CD4-positive, alpha-beta T cell (primary cell): ENCODE measurements at regions not wholly inside any gene's neighbourhood (a gene's known extent, or its start where the extent isn't known, plus 50 kb on each side); places are given as distances from the start of the nearest gene placed in this dataset.

ENCODE experiments used
- ATAC-seq: fragments of 200-7000 bp; cut with Tn5 transposase; one replicate; pipeline ENCODE4 v1.10.0; 2022; ENCODE audit warnings: mild to moderate bottlenecking; ENCODE audit not compliant: poor library complexity
- CTCF ChIA-PET: fragments of 350-600 bp; sonication (Branson Sonifier 250); formaldehyde crosslinking; loops from one replicate; lab custom pipeline; 2021; ENCODE audit warnings: antibody characterized with exemption, inconsistent platforms; lab: Charles Lee
- POLR2A ChIA-PET: fragments of 350-600 bp; sonication (Branson Sonifier 250); formaldehyde crosslinking; loops from one replicate; lab custom pipeline; 2021; ENCODE audit warnings: antibody characterized with exemption, inconsistent platforms; lab: Charles Lee
- DNase-seq, 14 experiments: peaks; one replicate each; pipeline ENCODE4 v3.0.0-alpha.2; 2013 to 2020; ENCODE audit warnings: mixed read lengths in 2 of 14
- H3K27ac ChIP-seq, 2 donors: one replicate each; pipeline versions ENCODE4 v1.5.1 to v1.7.0; 2013; ENCODE audit warnings: low read length in 2 of 2, low read depth in 1 of 2, mild to moderate bottlenecking in 1 of 2
- H3K27me3 ChIP-seq, 2 experiments: 1 replicate in 1 of 2; 2 replicates in 1 of 2; pipeline versions ENCODE4 v1.6.1 to v1.7.0; 2013; ENCODE audit warnings: low read length in 2 of 2, control low read depth in 1 of 2, mild to moderate bottlenecking in 1 of 2, moderate library complexity in 1 of 2; ENCODE audit not compliant: insufficient read depth in 2 of 2, control insufficient read depth in 1 of 2
- H3K36me3 ChIP-seq: one replicate; pipeline ENCODE4 v1.6.1; 2013; ENCODE audit warnings: low read length, control low read depth; ENCODE audit not compliant: insufficient read depth
- H3K4me1 ChIP-seq: one replicate; pipeline ENCODE4 v1.6.1; 2013; ENCODE audit warnings: low read length, control low read depth; ENCODE audit not compliant: insufficient read depth
- H3K4me3 ChIP-seq: one replicate; pipeline ENCODE4 v1.5.1; 2013; ENCODE audit warnings: mild to moderate bottlenecking, low read length, moderate library complexity
- H3K9me3 ChIP-seq, 2 experiments: 1 replicate in 1 of 2; 2 replicates in 1 of 2; pipeline versions ENCODE4 v1.6.1 to v1.7.0; 2013; ENCODE audit warnings: low read length in 2 of 2, mild to moderate bottlenecking in 2 of 2, control low read depth in 1 of 2, moderate library complexity in 1 of 2; ENCODE audit not compliant: control insufficient read depth in 1 of 2, insufficient read depth in 1 of 2
- H3K27ac Mint-ChIP-seq: one replicate; pipeline ENCODE4 v1.8.0; 2020; ENCODE audit warnings: mixed read lengths
- H3K27me3 Mint-ChIP-seq: one replicate; pipeline ENCODE4 v1.8.0; 2021; ENCODE audit warnings: mixed read lengths
- H3K36me3 Mint-ChIP-seq: one replicate; pipeline ENCODE4 v1.8.0; 2021; ENCODE audit warnings: low read depth, mixed read lengths
- H3K4me1 Mint-ChIP-seq: one replicate; pipeline ENCODE4 v1.8.0; 2021; ENCODE audit warnings: low read depth, mixed read lengths
- H3K4me3 Mint-ChIP-seq: one replicate; pipeline ENCODE4 v1.8.0; 2020; ENCODE audit warnings: mild to moderate bottlenecking, mixed read lengths
- H3K9me3 Mint-ChIP-seq: one replicate; pipeline ENCODE4 v1.8.0; 2020; ENCODE audit warnings: mixed read lengths
- intact Hi-C, 2 experiments: fragments of 100-400 bp; cut with DNase I in 1 of 2; cut with micrococcal nuclease in 1 of 2; formaldehyde crosslinking; loops; one replicate each; pipeline versions ENCODE4 v1.15.1 to v1.9.0; 2023 to 2025; cut with DNase I, micrococcal nuclease
- TF ChIP-seq, protein P1 (sequence below): fragments of 200-600 bp; IDR thresholded peaks from one replicate; pipeline ENCODE4 v1.8.0; 2022; ENCODE audit warnings: antibody characterized with exemption, mild to moderate bottlenecking

DNA sequence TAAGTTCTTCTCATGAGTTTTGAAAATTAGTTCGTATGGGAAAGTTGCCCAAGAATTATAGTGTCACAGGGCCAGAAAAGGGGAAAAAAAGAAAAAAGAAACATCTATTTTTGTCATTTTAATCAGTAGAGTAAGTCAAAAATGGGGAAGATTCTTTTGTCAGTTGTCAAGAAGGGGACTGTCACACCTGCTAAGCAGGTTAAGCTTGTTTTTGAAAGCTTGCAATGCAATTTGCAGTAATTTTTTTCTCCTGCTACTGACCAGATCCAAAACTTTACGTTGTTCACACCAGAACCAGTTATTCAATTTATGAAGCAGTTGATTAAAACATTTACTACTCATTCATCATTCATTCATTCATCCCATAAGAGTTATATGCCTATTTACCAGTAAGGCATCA lies 171.4 kb downstream of the SOX4 start:
- no peaks in the 10 kb centered on the region for H3K27me3 ChIP-seq
- intact Hi-C loops: no loop called here
- no peak for DNase-seq
- H3K4me1 ChIP-seq: no peaks in the 10 kb centered on the region
- no peak overlapping the region for H3K4me3 Mint-ChIP-seq
- ChIA-PET POLR2A (no interaction called here), CTCF (no interaction called here)
- TF ChIP-seq, protein P1, sequence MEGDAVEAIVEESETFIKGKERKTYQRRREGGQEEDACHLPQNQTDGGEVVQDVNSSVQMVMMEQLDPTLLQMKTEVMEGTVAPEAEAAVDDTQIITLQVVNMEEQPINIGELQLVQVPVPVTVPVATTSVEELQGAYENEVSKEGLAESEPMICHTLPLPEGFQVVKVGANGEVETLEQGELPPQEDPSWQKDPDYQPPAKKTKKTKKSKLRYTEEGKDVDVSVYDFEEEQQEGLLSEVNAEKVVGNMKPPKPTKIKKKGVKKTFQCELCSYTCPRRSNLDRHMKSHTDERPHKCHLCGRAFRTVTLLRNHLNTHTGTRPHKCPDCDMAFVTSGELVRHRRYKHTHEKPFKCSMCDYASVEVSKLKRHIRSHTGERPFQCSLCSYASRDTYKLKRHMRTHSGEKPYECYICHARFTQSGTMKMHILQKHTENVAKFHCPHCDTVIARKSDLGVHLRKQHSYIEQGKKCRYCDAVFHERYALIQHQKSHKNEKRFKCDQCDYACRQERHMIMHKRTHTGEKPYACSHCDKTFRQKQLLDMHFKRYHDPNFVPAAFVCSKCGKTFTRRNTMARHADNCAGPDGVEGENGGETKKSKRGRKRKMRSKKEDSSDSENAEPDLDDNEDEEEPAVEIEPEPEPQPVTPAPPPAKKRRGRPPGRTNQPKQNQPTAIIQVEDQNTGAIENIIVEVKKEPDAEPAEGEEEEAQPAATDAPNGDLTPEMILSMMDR: no peak
- H3K4me1 Mint-ChIP-seq: no peaks in the 10 kb centered on the region
- H3K9me3 ChIP-seq: peaks cover 0 to 17% of the 10 kb centered on the region in 2 experiments
- H3K27ac ChIP-seq: no peak overlapping the region
- ATAC-seq: no peak
- no peak overlapping the region for H3K4me3 ChIP-seq
- no peaks in the 10 kb centered on the region for H3K27me3 Mint-ChIP-seq
- H3K27ac Mint-ChIP-seq: no peak overlapping the region
- H3K9me3 Mint-ChIP-seq: no peaks in the 10 kb centered on the region
- no peaks in the 10 kb centered on the region for H3K36me3 ChIP-seq
- no peaks in the 10 kb centered on the region for H3K36me3 Mint-ChIP-seq

DNA sequence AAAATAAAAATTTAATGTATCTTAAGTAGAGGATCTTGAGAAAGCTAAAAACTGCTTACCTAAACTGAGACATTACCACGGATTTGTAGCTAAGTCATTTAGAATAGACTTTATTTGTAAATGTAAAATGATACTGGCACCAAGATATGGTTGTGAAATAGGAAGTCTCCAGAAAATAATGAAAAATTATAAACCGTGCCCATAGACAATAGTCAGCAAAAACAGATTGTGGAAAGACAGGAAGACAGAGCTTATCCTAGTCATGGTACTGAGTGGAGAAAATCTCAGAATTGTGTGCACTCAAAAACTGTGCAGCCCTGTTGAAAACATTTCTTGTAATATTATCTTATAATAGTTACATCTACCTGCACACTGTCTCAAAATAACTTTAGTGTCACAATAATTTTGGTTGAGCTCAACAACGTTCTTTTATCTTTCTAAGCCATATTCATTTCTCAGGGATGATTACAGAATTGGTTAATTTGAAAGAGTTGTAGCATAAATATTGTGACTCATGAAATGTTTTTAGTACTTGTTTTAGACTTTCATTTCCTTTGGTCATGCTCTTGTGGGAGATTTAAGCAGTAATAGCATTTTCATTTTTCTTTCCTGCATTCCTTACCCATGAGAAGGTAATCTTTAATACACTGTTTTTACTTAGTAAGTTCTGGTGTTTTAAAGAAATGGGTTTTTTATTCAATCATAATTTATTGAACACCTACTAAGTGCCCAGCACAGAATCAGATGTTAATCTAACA lies 174.5 kb downstream of the SOX4 start:
- Histone ChIP-seq H3K4me1 (no peaks in the 10 kb centered on the region), H3K27ac (no peak overlapping the region), H3K4me3 (no peak overlapping the region), H3K27me3 (no peaks in the 10 kb centered on the region), H3K9me3 (no peaks in the 10 kb centered on the region), H3K36me3 (no peaks in the 10 kb centered on the region)
- intact Hi-C loops: no loop called here
- Mint-ChIP-seq H3K4me3 (no peak overlapping the region), H3K27me3 (no peaks in the 10 kb centered on the region), H3K27ac (no peak overlapping the region), H3K9me3 (no peaks in the 10 kb centered on the region), H3K4me1 (no peaks in the 10 kb centered on the region), H3K36me3 (no peaks in the 10 kb centered on the region)
- DNase-seq (no peak), ATAC-seq (no peak)
- TF ChIP-seq, protein P1: no peak
- ChIA-PET CTCF (no interaction called here), POLR2A (no interaction called here)

DNA sequence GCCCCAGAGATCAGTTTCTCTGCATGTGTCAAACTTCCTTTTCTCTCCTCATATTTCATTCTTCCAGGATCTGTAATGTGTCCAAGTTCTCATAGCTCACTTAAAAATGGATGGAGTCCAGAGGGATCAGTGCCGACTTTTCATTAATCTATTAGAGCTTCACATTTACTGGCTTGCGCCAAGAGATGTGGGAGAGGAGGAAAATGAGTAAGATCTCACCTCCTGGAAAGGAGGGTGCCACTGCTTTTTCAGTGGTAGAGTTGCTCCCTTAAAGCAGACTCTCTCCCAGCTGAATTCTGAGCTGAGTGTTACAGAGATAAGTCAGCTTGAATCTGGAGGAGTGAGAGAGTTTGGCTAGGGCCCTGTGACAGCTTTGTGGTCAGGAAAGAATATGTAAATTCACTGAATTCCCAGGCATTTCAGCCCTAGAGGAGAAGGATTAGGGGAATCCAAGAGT lies 175.9 kb downstream of the SOX4 start:
- Histone ChIP-seq H3K4me3 (no peak overlapping the region), H3K36me3 (no peaks in the 10 kb centered on the region), H3K4me1 (no peaks in the 10 kb centered on the region), H3K27ac (no peak overlapping the region), H3K9me3 (no peaks in the 10 kb centered on the region), H3K27me3 (no peaks in the 10 kb centered on the region)
- ChIA-PET POLR2A (no interaction called here), CTCF (no interaction called here)
- ATAC-seq (no peak), DNase-seq (no peak)
- intact Hi-C loops: no loop called here
- H3K27me3 Mint-ChIP-seq: no peaks in the 10 kb centered on the region
- TF ChIP-seq, protein P1: no peak
- no peaks in the 10 kb centered on the region for H3K36me3 Mint-ChIP-seq
- no peaks in the 10 kb centered on the region for H3K4me1 Mint-ChIP-seq
- no peaks in the 10 kb centered on the region for H3K9me3 Mint-ChIP-seq
- H3K4me3 Mint-ChIP-seq: no peak overlapping the region
- no peak overlapping the region for H3K27ac Mint-ChIP-seq
